GM23248 (cell line): ENCODE measurements at regions not wholly inside any gene's neighbourhood (a gene's known extent, or its start where the extent isn't known, plus 50 kb on each side); places are given as distances from the start of the nearest gene placed in this dataset.

ENCODE experiments used
- DNase-seq: peaks from one replicate; pipeline ENCODE4 v3.0.0-alpha.2; 2015
- H2AFZ ChIP-seq: fragments of 200-600 bp; sonication (generic); 2 replicates; pipeline ENCODE4 v1.6.1; 2016; ENCODE audit warnings: antibody characterized with exemption
- H3F3A ChIP-seq: fragments of 200-600 bp; sonication (generic); 2 replicates; pipeline ENCODE4 v1.6.1; 2016; ENCODE audit warnings: mild to moderate bottlenecking, antibody characterized with exemption, mixed run types; ENCODE audit not compliant: insufficient read depth
- H3K27ac ChIP-seq: fragments of 200-600 bp; sonication (generic); 2 replicates; pipeline ENCODE4 v1.5.1; 2016; ENCODE audit warnings: mild to moderate bottlenecking
- H3K27me3 ChIP-seq: fragments of 200-600 bp; sonication (generic); replicated peaks from 2 replicates; pipeline ENCODE4 v1.6.1; 2016; ENCODE audit warnings: mild to moderate bottlenecking; ENCODE audit not compliant: insufficient read depth
- H3K36me3 ChIP-seq: fragments of 200-600 bp; sonication (generic); 2 replicates; pipeline ENCODE4 v1.6.1; 2016; ENCODE audit warnings: low read depth, mild to moderate bottlenecking
- H3K4me1 ChIP-seq: fragments of 200-600 bp; sonication (generic); 2 replicates; pipeline ENCODE4 v1.6.1; 2016; ENCODE audit warnings: mild to moderate bottlenecking; ENCODE audit not compliant: insufficient read depth
- H3K4me2 ChIP-seq: fragments of 200-600 bp; sonication (generic); one replicate; pipeline ENCODE4 v1.6.1; 2016; ENCODE audit warnings: mild to moderate bottlenecking; ENCODE audit not compliant: unreplicated experiment
- H3K4me3 ChIP-seq: fragments of 200-600 bp; sonication (generic); 2 replicates; pipeline ENCODE4 v1.5.1; 2016; ENCODE audit warnings: mild to moderate bottlenecking
- H3K79me2 ChIP-seq: fragments of 200-600 bp; sonication (generic); 2 replicates; pipeline ENCODE4 v1.6.1; 2016; ENCODE audit warnings: mild to moderate bottlenecking; ENCODE audit not compliant: insufficient read depth
- H3K9ac ChIP-seq: fragments of 200-600 bp; sonication (generic); 2 replicates; pipeline ENCODE4 v1.6.1; 2016; ENCODE audit warnings: mild to moderate bottlenecking
- H3K9me2 ChIP-seq: fragments of 200-600 bp; sonication (generic); 2 replicates; pipeline ENCODE4 v1.6.1; 2016; ENCODE audit warnings: mixed run types, mild to moderate bottlenecking, moderate library complexity; ENCODE audit not compliant: insufficient read depth
- H3K9me3 ChIP-seq: fragments of 200-600 bp; sonication (generic); one replicate; pipeline ENCODE4 v1.6.1; 2017; ENCODE audit warnings: low read depth
- H4K20me1 ChIP-seq: fragments of 200-600 bp; sonication (generic); 2 replicates; pipeline ENCODE4 v1.6.0; 2016; ENCODE audit not compliant: insufficient read depth
- EZH2 ChIP-seq: fragments of 200-600 bp; sonication (generic); IDR thresholded peaks from 2 replicates; pipeline ENCODE4 v1.6.1; 2018; ENCODE audit warnings: antibody characterized with exemption, mild to moderate bottlenecking; ENCODE audit not compliant: insufficient read depth, poor library complexity, severe bottlenecking
- EZH2phosphoT487 ChIP-seq: fragments of 200-600 bp; sonication (generic); IDR thresholded peaks from 2 replicates; pipeline ENCODE4 v1.6.1; 2018; ENCODE audit warnings: antibody characterized with exemption, moderate library complexity, mild to moderate bottlenecking, low read depth; ENCODE audit not compliant: insufficient read depth
- WGBS, 2 experiments: methylation state at CpG; one replicate each; pipeline ENCODE4 v1.1.6; 2015 to 2017; ENCODE audit warnings: low lambda C conversion rate in 2 of 2, low coverage in 1 of 2; ENCODE audit errors: missing lambda C conversion rate in 2 of 2; 5-methylcytosine and 5-hydroxymethylcytosine counted together
- in situ Hi-C: fragments of 300-500 bp; cut with MboI; formaldehyde crosslinking; loops from 2 replicates; pipeline ENCODE4 v1.15.0; 2020

GRCh38 chr2:217151509-217152206, 291.8 kb upstream of the TNP1 start:
- in situ Hi-C loops, result no loop called here
- no peak for DNase-seq
- no peak overlapping the region for H2AFZ ChIP-seq
- H4K20me1 ChIP-seq, result no peaks in the 10 kb centered on the region
- no peaks in the 10 kb centered on the region for H3K79me2 ChIP-seq
- no peaks in the 10 kb centered on the region for H3K9me3 ChIP-seq
- H3K4me2 ChIP-seq, result no peak overlapping the region
- WGBS, 2 experiments, result 84 to 85% methylated on average over 10 of the region's 10 CpGs
- TF ChIP-seq EZH2 (no peak), EZH2phosphoT487 (no peak)
- H3K36me3 ChIP-seq, result no peaks in the 10 kb centered on the region
- no peaks in the 10 kb centered on the region for H3K9me2 ChIP-seq
- H3K27me3 ChIP-seq, result no peaks in the 10 kb centered on the region
- H3K4me3 ChIP-seq, result no peak overlapping the region
- no peaks in the 10 kb centered on the region for H3F3A ChIP-seq
- no peak overlapping the region for H3K9ac ChIP-seq
- H3K4me1 ChIP-seq, result no peaks in the 10 kb centered on the region
- no peak overlapping the region for H3K27ac ChIP-seq

GRCh38 chr2:217150236-217150635, 290.4 kb upstream of the TNP1 start:
- 57 to 58% methylated on average over 4 of the region's 4 CpGs for WGBS, 2 experiments
- Histone ChIP-seq H3K9ac (no peak overlapping the region), H3K27ac (no peak overlapping the region), H3K9me3 (no peaks in the 10 kb centered on the region), H3F3A (no peaks in the 10 kb centered on the region), H3K4me3 (no peak overlapping the region), H3K4me2 (no peak overlapping the region), H3K27me3 (no peaks in the 10 kb centered on the region), H3K36me3 (no peaks in the 10 kb centered on the region), H3K79me2 (no peaks in the 10 kb centered on the region), H4K20me1 (no peaks in the 10 kb centered on the region), H3K9me2 (no peaks in the 10 kb centered on the region), H2AFZ (no peak overlapping the region), H3K4me1 (no peaks in the 10 kb centered on the region)
- in situ Hi-C loops, result no loop called here
- TF ChIP-seq EZH2 (no peak), EZH2phosphoT487 (no peak)
- DNase-seq, result peak; percentile 49

GRCh38 chr2:217149087-217149660, 289.3 kb upstream of the TNP1 start:
- Histone ChIP-seq H3K27ac (no peak overlapping the region), H3K9ac (no peak overlapping the region)
- DNase-seq, result no peak

GRCh38 chr2:217147818-217148217, 288.0 kb upstream of the TNP1 start:
- WGBS, 2 experiments, result 51 to 64% methylated on average over 2 of the region's 2 CpGs
- in situ Hi-C loops, result no loop called here

More at GRCh38 chr2:217149087-217149660, 289.3 kb upstream of the TNP1 start:
- Histone ChIP-seq H4K20me1 (no peaks in the 10 kb centered on the region), H3K4me3 (no peak overlapping the region), H3K4me2 (no peak overlapping the region), H3K79me2 (no peaks in the 10 kb centered on the region), H2AFZ (no peak overlapping the region), H3F3A (no peaks in the 10 kb centered on the region), H3K36me3 (no peaks in the 10 kb centered on the region), H3K27me3 (no peaks in the 10 kb centered on the region), H3K4me1 (no peaks in the 10 kb centered on the region), H3K9me3 (no peaks in the 10 kb centered on the region), H3K9me2 (no peaks in the 10 kb centered on the region)
- in situ Hi-C loops, result no loop called here
- TF ChIP-seq EZH2phosphoT487, result no peak
- TF ChIP-seq EZH2, result no peak
- 69% methylated on average over 4 of the region's 4 CpGs for WGBS, 2 experiments

More at GRCh38 chr2:217147818-217148217, 288.0 kb upstream of the TNP1 start:
- Histone ChIP-seq H3F3A (no peaks in the 10 kb centered on the region), H3K79me2 (no peaks in the 10 kb centered on the region), H3K4me2 (no peak overlapping the region), H3K9me3 (no peaks in the 10 kb centered on the region), H4K20me1 (no peaks in the 10 kb centered on the region), H3K4me1 (no peaks in the 10 kb centered on the region), H3K27me3 (no peaks in the 10 kb centered on the region), H3K36me3 (no peaks in the 10 kb centered on the region), H2AFZ (no peak overlapping the region), H3K9ac (no peak overlapping the region), H3K9me2 (no peaks in the 10 kb centered on the region), H3K4me3 (no peak overlapping the region), H3K27ac (no peak overlapping the region)
- TF ChIP-seq EZH2phosphoT487, result no peak
- TF ChIP-seq EZH2, result no peak
- no peak for DNase-seq
